LoVo (cell line): ENCODE measurements at regions not wholly inside any gene's neighbourhood (a gene's known extent, or its start where the extent isn't known, plus 50 kb on each side); places are given as distances from the start of the nearest gene placed in this dataset.
"Not testable (repeated sequence)": the region's sequence is repeated elsewhere in the genome, so short reads cannot be mapped to it uniquely, and the experiment has no call there.

Experiments used
- DNase-seq: peaks from one replicate; pipeline ENCODE4 v3.0.0-alpha.2; 2016; ENCODE audit warnings: low spot score

GRCh38 chr9:25261445-25261844 is 416.8 kb downstream of the TUSC1 start:
- no peak for DNase-seq

GRCh38 chr9:25260046-25260445 is 418.2 kb downstream of the TUSC1 start:
- DNase-seq = no peak

DNA sequence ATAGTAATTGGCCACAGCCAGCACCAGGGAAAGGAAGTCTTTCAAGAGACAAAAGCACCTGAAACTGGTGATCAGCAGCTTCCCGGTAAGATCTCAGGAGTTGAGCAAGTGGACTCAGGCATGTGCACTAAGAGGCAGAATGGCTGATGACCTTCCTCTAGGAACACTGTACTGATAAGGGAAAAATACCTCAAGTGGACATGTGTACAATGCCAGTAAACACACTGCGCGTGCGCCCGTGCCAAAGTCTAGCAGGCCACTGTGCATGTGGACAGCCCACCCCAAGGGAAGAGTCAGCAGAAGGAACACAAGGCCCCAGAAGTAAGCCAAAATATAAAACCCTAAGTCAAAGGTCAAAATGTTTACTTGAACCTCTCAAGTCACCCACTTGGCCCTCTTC is 423.0 kb downstream of the TUSC1 start:
- no peak for DNase-seq

DNA sequence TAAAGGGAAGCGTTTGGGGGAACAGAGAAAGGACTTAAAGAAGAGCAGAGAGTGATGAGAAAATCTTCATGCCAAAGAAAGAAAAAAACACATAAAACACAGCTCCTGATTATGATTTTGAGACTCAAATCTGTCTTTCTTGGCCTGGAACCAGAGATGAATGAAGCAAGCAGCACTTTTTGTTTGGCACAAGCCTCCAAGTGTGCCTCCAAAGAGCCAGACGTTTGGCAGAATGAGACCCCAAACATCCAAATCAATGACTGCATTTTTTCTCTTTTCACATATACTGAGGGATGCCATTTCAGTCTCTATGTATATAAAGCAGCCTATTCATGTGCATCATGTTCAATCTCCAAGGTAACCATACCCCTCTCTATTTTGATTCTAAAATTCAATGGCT is 424.2 kb downstream of the TUSC1 start:
- no peak for DNase-seq

DNA sequence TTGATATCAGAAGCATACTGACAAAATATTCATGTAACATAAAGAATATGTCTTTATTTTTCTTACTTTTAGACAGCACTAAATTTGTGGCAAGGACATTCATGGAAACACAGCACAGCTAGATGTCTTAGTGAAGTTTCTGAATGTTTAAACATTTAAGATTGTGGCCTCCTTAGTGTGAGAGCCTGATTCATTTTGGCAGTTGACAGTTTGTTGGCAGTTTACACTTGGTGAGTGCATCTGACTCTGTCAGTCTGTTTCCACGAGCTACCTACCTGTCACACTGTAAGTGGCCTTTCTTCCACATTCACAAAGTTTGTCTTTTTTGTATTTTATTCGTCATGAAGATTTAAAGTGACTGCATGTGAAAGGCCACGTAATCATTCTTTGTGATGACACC is 436.8 kb downstream of the TUSC1 start:
- no peak for DNase-seq

GRCh38 chr9:25226901-25227686 is 451.1 kb downstream of the TUSC1 start:
- no peak for DNase-seq

- no peak for DNase-seq
These were observed 452.1 kb downstream of the TUSC1 start for GRCh38 chr9:25225938-25226760.

DNA sequence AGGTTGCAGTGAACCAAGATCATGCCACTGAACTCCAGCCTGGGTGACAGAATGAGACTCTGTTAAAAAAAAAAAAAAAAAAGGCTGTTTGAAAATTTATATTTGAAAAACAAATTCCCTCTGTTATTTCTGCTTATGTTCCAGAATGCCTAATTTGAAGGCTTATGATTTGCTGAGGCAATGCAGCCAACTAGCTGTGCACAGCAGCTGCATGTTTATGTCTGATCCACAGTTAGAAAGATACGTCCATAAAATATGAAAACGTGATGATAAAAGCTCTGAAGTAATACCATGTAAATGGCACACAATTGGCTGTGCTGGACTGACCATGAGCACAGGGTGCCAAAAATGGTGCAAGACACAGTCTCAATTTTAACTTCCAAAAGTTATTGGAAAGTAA is 453.2 kb downstream of the TUSC1 start:
- no peak for DNase-seq

- no peak for DNase-seq
These were observed 453.9 kb downstream of the TUSC1 start for GRCh38 chr9:25224309-25224708.

DNA sequence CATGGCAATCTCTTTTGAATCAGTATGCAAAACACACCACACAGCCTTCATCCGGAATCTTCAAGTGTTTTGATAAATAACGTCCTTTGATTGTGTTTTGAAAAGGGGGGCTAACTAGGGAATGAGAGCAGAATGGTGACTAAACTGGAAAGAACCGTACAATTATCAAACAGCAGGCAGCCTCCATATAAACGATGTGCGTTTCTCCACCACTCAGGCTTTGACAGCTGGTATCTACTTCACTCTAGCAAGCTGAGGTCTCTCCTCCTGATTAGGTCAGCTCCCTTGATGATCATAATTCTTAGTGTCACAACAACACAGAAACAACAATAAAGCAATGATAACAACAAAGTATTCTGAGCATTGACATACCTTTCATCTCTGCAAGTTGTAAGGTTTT is 465.9 kb downstream of the TUSC1 start:
- DNase-seq = no peak

- no peak for DNase-seq
These were observed 470.6 kb downstream of the TUSC1 start for GRCh38 chr9:25207402-25208195.

DNA sequence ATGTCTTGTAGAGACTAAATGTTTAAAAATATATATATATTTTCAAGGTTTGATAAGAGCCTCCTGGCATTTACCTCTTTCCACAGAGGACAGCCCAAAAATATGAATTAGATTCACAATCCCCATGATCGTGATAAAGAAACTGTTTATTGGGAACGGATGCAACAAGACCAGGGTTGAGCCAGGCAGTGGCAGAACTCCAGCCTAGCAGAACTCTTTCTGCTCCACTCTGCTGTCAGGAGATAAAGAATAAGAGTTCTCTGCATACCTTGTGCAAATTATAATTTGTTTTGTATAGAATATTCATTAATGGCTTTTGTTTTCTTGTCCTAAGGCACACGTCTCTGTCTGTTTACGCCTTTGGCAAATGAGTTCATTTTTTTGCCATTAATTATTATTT is 472.2 kb downstream of the TUSC1 start:
- no peak for DNase-seq

DNA sequence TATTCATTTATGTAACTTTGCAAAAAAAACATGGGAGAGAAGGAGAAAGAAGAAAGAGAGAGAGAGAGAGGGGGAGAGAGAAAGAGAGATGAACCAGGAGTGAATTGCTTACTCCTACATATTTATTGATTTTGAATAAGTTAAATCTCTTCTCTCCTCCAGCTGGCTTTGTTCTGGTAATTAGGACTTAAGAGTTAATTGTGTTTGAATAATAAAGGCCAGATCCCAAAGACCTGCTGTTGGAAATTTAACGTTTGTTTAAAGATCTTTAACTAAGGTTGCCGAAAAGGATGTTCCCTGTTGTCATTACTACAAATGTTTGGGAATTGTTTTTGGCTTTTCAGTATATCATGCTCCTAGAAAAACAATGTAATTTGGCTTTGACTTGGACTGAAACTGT is 473.0 kb downstream of the TUSC1 start:
- no peak for DNase-seq

- no peak for DNase-seq
These were observed 500.4 kb downstream of the TUSC1 start for GRCh38 chr9:25177858-25178257.

DNA sequence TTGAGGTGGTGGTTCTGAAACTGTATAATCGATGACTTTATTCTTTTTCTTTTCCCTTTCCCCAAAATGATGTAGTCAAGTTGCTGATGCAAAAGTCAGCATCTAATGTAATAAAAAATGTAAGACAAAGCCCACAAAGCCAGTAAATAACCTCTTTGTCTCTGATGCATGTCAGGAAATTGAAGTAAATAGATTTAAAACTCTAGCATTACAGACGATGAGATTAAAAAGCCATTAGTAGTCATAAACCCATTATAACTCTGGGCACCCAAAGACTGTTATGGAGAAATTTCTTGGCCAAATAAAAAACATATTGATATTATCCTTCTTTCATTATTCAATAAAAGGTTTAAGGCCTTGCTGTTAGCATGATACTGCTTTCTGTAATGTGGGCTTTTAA is 548.7 kb downstream of the TUSC1 start:
- no peak for DNase-seq

- DNase-seq = no peak
These were observed 556.4 kb downstream of the TUSC1 start for GRCh38 chr9:25121811-25122210.

DNA sequence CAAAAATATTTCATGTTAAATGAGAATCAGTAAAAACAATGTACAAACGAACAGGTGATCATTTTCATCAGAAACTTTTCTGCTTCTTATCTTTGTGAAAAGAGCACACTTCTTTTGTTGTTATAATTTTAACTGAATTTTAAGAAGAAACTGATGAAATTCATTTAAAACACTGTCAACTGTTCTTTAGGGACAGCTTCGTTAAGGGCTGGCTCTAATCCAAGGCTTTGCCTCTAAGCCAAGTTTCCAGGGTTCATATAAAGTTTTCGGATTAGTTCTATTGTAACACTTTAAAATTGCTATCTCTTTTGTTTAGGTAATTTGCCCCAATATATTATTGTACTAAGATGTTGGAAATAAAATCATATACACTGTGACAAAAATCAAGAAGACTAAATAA is 559.2 kb downstream of the TUSC1 start:
- no peak for DNase-seq

DNA sequence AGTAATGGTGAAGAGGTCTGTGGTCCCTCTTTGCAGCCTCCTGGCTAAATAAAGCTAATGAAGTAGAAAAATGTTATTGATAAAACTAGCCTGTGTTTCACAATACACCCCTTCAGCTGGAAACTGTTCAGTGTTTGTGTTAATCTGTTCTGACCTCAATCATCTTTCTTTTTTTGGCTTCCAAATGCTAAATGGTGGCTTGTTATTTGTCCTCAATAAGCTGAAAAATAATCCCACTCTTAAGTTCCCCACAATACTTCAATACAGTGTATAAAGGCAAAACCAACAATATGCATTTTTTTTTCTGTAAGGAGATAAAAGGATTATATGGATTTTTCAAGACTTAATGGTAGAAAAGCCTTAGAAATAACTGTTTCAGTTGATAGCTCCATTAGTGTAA is 560.5 kb downstream of the TUSC1 start:
- DNase-seq = no peak

DNA sequence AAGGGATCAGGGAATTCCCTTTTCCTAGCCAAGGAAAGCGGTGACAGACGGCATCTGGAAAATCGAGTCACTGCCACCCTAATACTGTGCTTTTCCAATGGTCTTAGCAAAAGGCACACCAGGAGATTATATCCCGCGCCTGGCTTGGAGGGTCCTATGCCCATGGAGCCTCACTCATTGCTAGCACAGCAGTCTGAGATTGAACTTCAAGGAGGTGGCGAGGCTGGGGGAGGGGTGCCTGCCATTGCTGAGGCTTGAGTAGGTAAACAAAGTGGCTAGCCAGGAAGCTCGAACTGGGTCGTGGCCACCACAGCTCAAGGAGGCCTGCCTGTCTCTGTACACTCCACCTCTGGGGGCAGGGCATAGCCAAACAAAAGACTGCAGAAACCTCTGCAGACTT is 556.5 kb upstream of the IZUMO3 start:
- DNase-seq = not testable (repeated sequence)

GRCh38 chr9:25094518-25094917 is 548.8 kb upstream of the IZUMO3 start:
- no peak for DNase-seq

DNA sequence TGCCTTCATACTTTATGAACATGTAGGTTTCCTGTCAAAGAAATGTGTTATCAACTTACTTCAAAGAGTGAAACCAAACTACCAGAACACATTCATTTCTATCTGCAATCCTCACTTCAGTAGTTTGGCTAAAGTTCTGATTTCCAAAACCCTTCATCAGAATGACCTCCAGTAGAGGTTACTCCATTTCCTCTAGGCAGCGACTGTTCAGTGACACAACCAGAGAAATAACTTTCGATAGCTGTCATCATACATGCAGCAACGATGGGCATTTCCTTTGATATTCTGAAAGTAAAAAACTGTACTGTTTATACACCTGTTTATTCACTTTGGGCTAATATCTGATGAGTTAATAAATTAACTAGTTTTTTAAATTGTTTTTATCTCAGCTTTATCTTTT is 532.5 kb upstream of the IZUMO3 start:
- no peak for DNase-seq

- no peak for DNase-seq
These were observed 502.5 kb upstream of the IZUMO3 start for GRCh38 chr9:25048098-25048724.
